ENCODE measurements at regions not wholly inside any gene's neighbourhood (a gene's known extent, or its start where the extent isn't known, plus 50 kb on each side); places are given as distances from the start of the nearest gene placed in this dataset.

GRCh38 chr17:73822371-73822770 is 178.1 kb upstream of the SDK2 start:
- TF ChIP-seq CTCF (IDR thresholded peaks at IDR 0.05): no peak
- TF ChIP-seq POLR2A (IDR thresholded peaks at IDR 0.05): no peak

Data from right lobe of liver (tissue), 4 donors.